ENCODE measurements at regions not wholly inside any gene's neighbourhood (a gene's known extent, or its start where the extent isn't known, plus 50 kb on each side); places are given as distances from the start of the nearest gene placed in this dataset.

GRCh38 chr5:159772698-159773061 lies 143.6 kb upstream of the ADRA1B start:
- Histone ChIP-seq H3K4me3 (peak overlapping the region in 1 of 2 donors; percentile 49), H3K9me3 (no peaks in the 10 kb centered on the region), H3K36me3 (no peaks in the 10 kb centered on the region), H3K4me1 (peaks cover 0 to 13% (median 0%) of the 10 kb centered on the region in 3 donors), H3K27me3 (no peaks in the 10 kb centered on the region), H3K27ac (peak overlapping the region in 3 of 4 donors; percentile 14 to 81 (median 68))
- TF ChIP-seq POLR2A (IDR thresholded peaks at IDR 0.05) (no peak), EP300 (IDR thresholded peaks at IDR 0.05) (no peak), POLR2AphosphoS5 (IDR thresholded peaks at IDR 0.05) (no peak), CTCF (IDR thresholded peaks at IDR 0.05) (no peak)
- no peak for ATAC-seq
- 61 to 64% methylated on average over 6 of the region's 6 CpGs for WGBS, 2 donors (ENCODE audit: low coverage in 1 of 2)

- peaks cover 0 to 13% (median 0%) of the 10 kb centered on the region in 3 donors for H3K4me1 ChIP-seq
- peak overlapping the region in 3 of 4 donors; percentile 14 to 81 (median 68) for H3K27ac ChIP-seq
- WGBS, 2 donors (ENCODE audit: low coverage in 1 of 2): 11 to 15% methylated on average over 7 to 8 of the region's 71 CpGs
- no peak for TF ChIP-seq POLR2AphosphoS5 (IDR thresholded peaks at IDR 0.05)
- peak; percentile 25 to 29 for TF ChIP-seq POLR2A (IDR thresholded peaks at IDR 0.05)
- peak in 1 of 4 experiments; percentile 37 for TF ChIP-seq CTCF (IDR thresholded peaks at IDR 0.05)
- ATAC-seq: peak; percentile 87
- no peaks in the 10 kb centered on the region for H3K9me3 ChIP-seq
- no peaks in the 10 kb centered on the region for H3K36me3 ChIP-seq
- H3K27me3 ChIP-seq: no peaks in the 10 kb centered on the region
- peak overlapping the region; percentile 17 to 49 for H3K4me3 ChIP-seq
Observed at GRCh38 chr5:159773062-159773924, 143.0 kb upstream of the ADRA1B start.

- Histone ChIP-seq H3K9me3 (no peaks in the 10 kb centered on the region), H3K36me3 (no peaks in the 10 kb centered on the region), H3K27ac (no peak overlapping the region), H3K4me3 (no peak overlapping the region), H3K27me3 (no peaks in the 10 kb centered on the region), H3K4me1 (peaks cover 0 to 13% (median 0%) of the 10 kb centered on the region in 3 donors)
- ATAC-seq: no peak
- WGBS, 2 donors (ENCODE audit: low coverage in 1 of 2): 74 to 86% methylated on average over 9 of the region's 9 CpGs
- TF ChIP-seq EP300 (IDR thresholded peaks at IDR 0.05) (no peak), CTCF (IDR thresholded peaks at IDR 0.05) (no peak), POLR2AphosphoS5 (IDR thresholded peaks at IDR 0.05) (no peak), POLR2A (IDR thresholded peaks at IDR 0.05) (no peak)
Observed at GRCh38 chr5:159774476-159775031, 141.7 kb upstream of the ADRA1B start.

DNA sequence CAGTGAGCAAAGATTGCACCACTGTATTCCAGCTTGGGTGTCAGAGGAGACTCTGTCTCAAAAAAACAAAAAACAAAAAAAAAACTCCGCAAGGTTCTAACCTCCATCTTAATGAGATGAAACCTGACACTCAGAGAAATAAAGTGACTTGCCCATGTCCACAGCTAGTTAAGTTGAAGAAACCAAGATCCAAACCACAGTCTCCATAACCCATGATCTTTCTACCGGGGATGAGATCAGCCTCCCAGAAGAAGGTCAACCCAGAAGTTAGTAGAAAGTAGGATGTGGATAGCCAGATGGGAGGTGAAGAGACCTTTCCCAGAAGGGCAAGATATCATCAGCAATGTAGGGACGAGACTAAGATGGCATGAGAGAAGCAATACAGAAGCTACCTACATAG lies 140.4 kb upstream of the ADRA1B start:
- no peaks in the 10 kb centered on the region for H3K36me3 ChIP-seq
- no peak overlapping the region for H3K27ac ChIP-seq
- WGBS, 2 donors (ENCODE audit: low coverage in 1 of 2): 80 to 83% methylated on average over 2 to 3 of the region's 3 CpGs
- no peak overlapping the region for H3K4me3 ChIP-seq
- TF ChIP-seq POLR2AphosphoS5 (IDR thresholded peaks at IDR 0.05) (no peak), POLR2A (IDR thresholded peaks at IDR 0.05) (no peak), EP300 (IDR thresholded peaks at IDR 0.05) (no peak), CTCF (IDR thresholded peaks at IDR 0.05) (no peak)
- H3K4me1 ChIP-seq: peaks cover 0 to 13% (median 0%) of the 10 kb centered on the region in 3 donors
- H3K9me3 ChIP-seq: no peaks in the 10 kb centered on the region
- ATAC-seq: no peak
- H3K27me3 ChIP-seq: no peaks in the 10 kb centered on the region

Measured in gastroesophageal sphincter (tissue), 4 donors.